ENCODE measurements at regions not wholly inside any gene's neighbourhood (a gene's known extent, or its start where the extent isn't known, plus 50 kb on each side); places are given as distances from the start of the nearest gene placed in this dataset.

GRCh38 chr11:22478169-22478568, 140.0 kb downstream of the SLC17A6 start:
- TF ChIP-seq, protein P1, sequence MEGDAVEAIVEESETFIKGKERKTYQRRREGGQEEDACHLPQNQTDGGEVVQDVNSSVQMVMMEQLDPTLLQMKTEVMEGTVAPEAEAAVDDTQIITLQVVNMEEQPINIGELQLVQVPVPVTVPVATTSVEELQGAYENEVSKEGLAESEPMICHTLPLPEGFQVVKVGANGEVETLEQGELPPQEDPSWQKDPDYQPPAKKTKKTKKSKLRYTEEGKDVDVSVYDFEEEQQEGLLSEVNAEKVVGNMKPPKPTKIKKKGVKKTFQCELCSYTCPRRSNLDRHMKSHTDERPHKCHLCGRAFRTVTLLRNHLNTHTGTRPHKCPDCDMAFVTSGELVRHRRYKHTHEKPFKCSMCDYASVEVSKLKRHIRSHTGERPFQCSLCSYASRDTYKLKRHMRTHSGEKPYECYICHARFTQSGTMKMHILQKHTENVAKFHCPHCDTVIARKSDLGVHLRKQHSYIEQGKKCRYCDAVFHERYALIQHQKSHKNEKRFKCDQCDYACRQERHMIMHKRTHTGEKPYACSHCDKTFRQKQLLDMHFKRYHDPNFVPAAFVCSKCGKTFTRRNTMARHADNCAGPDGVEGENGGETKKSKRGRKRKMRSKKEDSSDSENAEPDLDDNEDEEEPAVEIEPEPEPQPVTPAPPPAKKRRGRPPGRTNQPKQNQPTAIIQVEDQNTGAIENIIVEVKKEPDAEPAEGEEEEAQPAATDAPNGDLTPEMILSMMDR (IDR thresholded peaks at IDR 0.05; ENCODE audit: insufficient read depth, low read depth, low read length) = no peak
- no peak for DNase-seq (ENCODE audit: low read depth)
- H3K4me3 ChIP-seq (ENCODE audit: low read depth, low read length) = no peak overlapping the region

- H3K4me3 ChIP-seq (ENCODE audit: low read depth, low read length) = no peak overlapping the region
- TF ChIP-seq, protein P1 (IDR thresholded peaks at IDR 0.05; ENCODE audit: insufficient read depth, low read depth, low read length) = no peak
- no peak for DNase-seq (ENCODE audit: low read depth)
Observed at GRCh38 chr11:22477312-22477711, 139.1 kb downstream of the SLC17A6 start.

- H3K4me3 ChIP-seq (ENCODE audit: low read depth, low read length) = no peak overlapping the region
- no peak for DNase-seq (ENCODE audit: low read depth)
- TF ChIP-seq, protein P1 (IDR thresholded peaks at IDR 0.05; ENCODE audit: insufficient read depth, low read depth, low read length) = no peak
Observed at GRCh38 chr11:22476589-22476988, 138.4 kb downstream of the SLC17A6 start.

- H3K4me3 ChIP-seq (ENCODE audit: low read depth, low read length) = no peak overlapping the region
- TF ChIP-seq, protein P1 (IDR thresholded peaks at IDR 0.05; ENCODE audit: insufficient read depth, low read depth, low read length) = no peak
- DNase-seq (ENCODE audit: low read depth) = no peak
Observed at GRCh38 chr11:22474616-22475015, 136.4 kb downstream of the SLC17A6 start.

DNA sequence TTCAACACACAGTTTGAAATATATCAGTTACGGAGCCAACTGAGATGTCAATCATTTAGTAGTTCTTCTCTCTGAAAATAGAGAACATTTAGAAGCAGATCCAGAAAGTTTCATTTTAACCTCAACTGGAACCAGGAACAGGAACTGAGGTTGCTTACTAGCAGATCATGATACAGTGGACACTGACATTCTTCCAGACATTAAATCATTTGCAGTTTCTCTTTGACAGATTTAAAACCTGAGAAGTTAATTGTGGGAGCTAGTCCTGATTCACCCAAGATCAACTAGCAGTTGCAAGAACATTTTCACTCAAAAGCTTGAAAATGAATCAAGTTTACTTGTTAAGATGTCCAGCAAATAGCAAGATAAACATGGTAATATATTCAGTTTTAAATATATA, 135.4 kb downstream of the SLC17A6 start:
- DNase-seq (ENCODE audit: low read depth) = no peak
- TF ChIP-seq, protein P1 (IDR thresholded peaks at IDR 0.05; ENCODE audit: insufficient read depth, low read depth, low read length) = no peak
- no peak overlapping the region for H3K4me3 ChIP-seq (ENCODE audit: low read depth, low read length)

DNA sequence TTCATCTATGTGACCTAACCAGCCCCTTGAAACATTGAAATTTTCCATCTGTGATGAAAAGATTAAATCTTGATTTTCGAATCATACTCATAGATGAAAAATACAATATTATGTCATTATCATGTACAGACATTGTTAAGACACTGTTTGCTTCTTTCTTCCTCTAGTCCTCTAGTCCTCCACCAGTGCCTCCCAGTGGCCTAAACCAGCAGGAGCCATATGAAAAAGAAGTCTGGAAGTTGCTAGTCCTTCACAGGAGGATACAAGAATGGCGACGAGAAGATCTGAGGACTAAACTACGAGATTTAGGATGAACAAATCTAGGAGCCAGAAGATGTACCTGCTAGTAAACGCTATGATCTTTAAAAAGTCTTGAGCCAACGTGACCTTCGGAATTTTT, 134.1 kb downstream of the SLC17A6 start:
- TF ChIP-seq, protein P1 (IDR thresholded peaks at IDR 0.05; ENCODE audit: insufficient read depth, low read depth, low read length) = no peak
- DNase-seq (ENCODE audit: low read depth) = no peak
- H3K4me3 ChIP-seq (ENCODE audit: low read depth, low read length) = no peak overlapping the region

DNA sequence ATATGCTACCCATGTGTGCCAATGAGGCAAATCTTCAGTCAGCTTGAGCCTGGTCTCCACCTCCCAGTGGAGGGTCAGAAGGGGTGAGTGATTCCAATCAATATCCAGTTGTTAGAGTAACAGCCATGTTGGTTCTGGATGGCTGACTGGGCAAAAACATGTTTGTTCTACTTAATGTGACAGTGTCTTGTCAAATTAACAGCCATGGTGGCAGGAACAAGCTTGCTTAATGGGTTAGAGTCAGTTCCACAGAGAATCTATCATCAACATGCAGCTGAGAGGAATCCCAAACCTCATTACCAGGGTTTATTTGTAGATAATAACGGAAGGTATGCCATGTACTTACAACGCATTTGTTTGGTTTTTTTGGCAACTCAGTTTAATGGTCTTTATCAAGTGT, 133.2 kb downstream of the SLC17A6 start:
- no peak for DNase-seq (ENCODE audit: low read depth)
- H3K4me3 ChIP-seq (ENCODE audit: low read depth, low read length) = no peak overlapping the region
- TF ChIP-seq, protein P1 (IDR thresholded peaks at IDR 0.05; ENCODE audit: insufficient read depth, low read depth, low read length) = no peak
